Thyroid gland (tissue), 4 donors: ENCODE measurements at regions not wholly inside any gene's neighbourhood (a gene's known extent, or its start where the extent isn't known, plus 50 kb on each side); places are given as distances from the start of the nearest gene placed in this dataset.

ENCODE experiments used
- CTCF ChIP-seq, 6 experiments: fragments of 200-600 bp in 3 of 6; fragments of 450-650 bp in 3 of 6; sonication (generic) in 3 of 6; IDR thresholded peaks; one replicate each; pipeline ENCODE4 v1.5.1; 2016 to 2019; ENCODE audit warnings: antibody characterized with exemption in 6 of 6, mild to moderate bottlenecking in 2 of 6, inconsistent platforms in 1 of 6, moderate library complexity in 1 of 6
- POLR2A ChIP-seq, 2 donors: fragments of 450-650 bp; IDR thresholded peaks; one replicate each; pipeline ENCODE4 v1.6.1; 2017; ENCODE audit warnings: antibody characterized with exemption in 2 of 2, mild to moderate bottlenecking in 2 of 2, moderate library complexity in 1 of 2

DNA sequence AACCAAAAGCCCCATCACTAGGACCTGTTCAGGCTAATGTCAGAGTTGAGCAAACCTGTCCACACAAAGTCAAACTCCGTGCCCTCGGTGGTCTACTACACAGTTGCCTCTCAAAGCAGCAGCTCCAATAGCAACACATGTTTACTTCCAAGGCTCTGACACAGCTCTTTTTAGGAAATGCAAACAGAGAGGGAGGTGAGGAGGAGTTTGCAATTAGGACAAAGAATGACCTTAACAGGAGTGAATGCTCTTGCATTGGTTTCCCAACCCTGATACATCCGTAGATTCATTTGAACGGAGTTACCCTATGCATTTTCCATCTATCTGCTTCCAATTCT lies 64.8 kb upstream of the GOLGA8B start:
- no peak for TF ChIP-seq CTCF (IDR thresholded peaks at IDR 0.05)
- TF ChIP-seq POLR2A (IDR thresholded peaks at IDR 0.05), result no peak
